ENCODE measurements at regions not wholly inside any gene's neighbourhood (a gene's known extent, or its start where the extent isn't known, plus 50 kb on each side); places are given as distances from the start of the nearest gene placed in this dataset.

GRCh38 chr11:122486793-122487495 is 168.6 kb upstream of the UBASH3B start:
- Histone ChIP-seq H3K9ac (no peak overlapping the region), H3K4me1 (peaks cover 0 to 10% (median 9%) of the 10 kb centered on the region in 10 experiments; a peak in 16 of 20 replicates), H3K9me3 (replicated peaks in 1 of 11) (peaks cover 12 to 29% (median 20%) of the 10 kb centered on the region in 11 experiments; a peak in 21 of 22 replicates), H3K27ac (no peak overlapping the region), H3K27me3 (no peaks in the 10 kb centered on the region), H4K20me1 (no peaks in the 10 kb centered on the region), H3K4me3 (no peak overlapping the region), H3K4me2 (no peak overlapping the region), H3K36me3 (no peaks in the 10 kb centered on the region)
- no peak for TF ChIP-seq Cebpa-rat (IDR thresholded peaks at IDR 0.05)

- no peaks in the 10 kb centered on the region for H3K27me3 ChIP-seq
- H3K27ac ChIP-seq = no peak overlapping the region
- no peak overlapping the region for H3K4me3 ChIP-seq
- H3K9me3 ChIP-seq (replicated peaks in 1 of 11) = peaks cover 15 to 32% (median 21%) of the 10 kb centered on the region in 11 experiments
- TF ChIP-seq Cebpa-rat (IDR thresholded peaks at IDR 0.05) = no peak
- H3K4me2 ChIP-seq = no peak overlapping the region
- H3K9ac ChIP-seq = no peak overlapping the region
- no peaks in the 10 kb centered on the region for H3K4me1 ChIP-seq
- no peaks in the 10 kb centered on the region for H3K36me3 ChIP-seq
- H4K20me1 ChIP-seq = no peaks in the 10 kb centered on the region
Measured at GRCh38 chr11:122478986-122479385, 176.5 kb upstream of the UBASH3B start.

- H4K20me1 ChIP-seq = no peaks in the 10 kb centered on the region
- H3K9ac ChIP-seq = no peak overlapping the region
Measured at GRCh38 chr11:122468965-122469364, 186.6 kb upstream of the UBASH3B start.

GRCh38 chr11:122463530-122463929 is 192.0 kb upstream of the UBASH3B start:
- H3K4me2 ChIP-seq = no peak overlapping the region
- no peak overlapping the region for H3K4me3 ChIP-seq
- TF ChIP-seq Cebpa-rat (IDR thresholded peaks at IDR 0.05) = no peak
- no peaks in the 10 kb centered on the region for H3K27me3 ChIP-seq
- no peaks in the 10 kb centered on the region for H3K4me1 ChIP-seq
- H3K9me3 ChIP-seq (replicated peaks in 1 of 11) = peaks cover 17 to 34% (median 23%) of the 10 kb centered on the region in 11 experiments
- H3K27ac ChIP-seq = no peak overlapping the region
- no peaks in the 10 kb centered on the region for H4K20me1 ChIP-seq
- H3K9ac ChIP-seq = no peak overlapping the region
- H3K36me3 ChIP-seq = no peaks in the 10 kb centered on the region

More at GRCh38 chr11:122468965-122469364, 186.6 kb upstream of the UBASH3B start:
- Histone ChIP-seq H3K36me3 (no peaks in the 10 kb centered on the region), H3K4me2 (no peak overlapping the region), H3K4me1 (no peaks in the 10 kb centered on the region), H3K4me3 (no peak overlapping the region), H3K9me3 (replicated peaks in 1 of 11) (peaks cover 0 to 3% (median 0%) of the 10 kb centered on the region in 11 experiments; a peak in 3 of 22 replicates), H3K27ac (no peak overlapping the region), H3K27me3 (no peaks in the 10 kb centered on the region)
- no peak for TF ChIP-seq Cebpa-rat (IDR thresholded peaks at IDR 0.05)

- Histone ChIP-seq H3K27me3 (no peaks in the 10 kb centered on the region), H3K36me3 (no peaks in the 10 kb centered on the region), H3K4me2 (no peak overlapping the region), H3K9me3 (replicated peaks in 1 of 11) (peaks cover 27 to 43% (median 35%) of the 10 kb centered on the region in 11 experiments), H3K27ac (no peak overlapping the region), H3K4me1 (peaks cover 0 to 4% (median 3%) of the 10 kb centered on the region in 10 experiments; a peak in 17 of 20 replicates), H3K4me3 (no peak overlapping the region), H4K20me1 (no peaks in the 10 kb centered on the region), H3K9ac (no peak overlapping the region)
- TF ChIP-seq Cebpa-rat (IDR thresholded peaks at IDR 0.05) = peak in 1 of 11 experiments; percentile 29; a peak in 1 of 22 replicates
Measured at GRCh38 chr11:122459064-122459463, 196.5 kb upstream of the UBASH3B start.

GRCh38 chr11:122453586-122453985 is 201.9 kb upstream of the UBASH3B start:
- peaks cover 0 to 14% (median 11%) of the 10 kb centered on the region in 10 experiments; a peak in 17 of 20 replicates for H3K4me1 ChIP-seq
- peak overlapping the region in 10 of 11 experiments; percentile 10 to 62 (median 50); a peak in 16 of 22 replicates for H3K4me2 ChIP-seq
- H3K9ac ChIP-seq = no peak overlapping the region
- H3K27me3 ChIP-seq = no peaks in the 10 kb centered on the region
- TF ChIP-seq Cebpa-rat (IDR thresholded peaks at IDR 0.05) = no peak
- no peaks in the 10 kb centered on the region for H4K20me1 ChIP-seq
- no peak overlapping the region for H3K27ac ChIP-seq
- H3K36me3 ChIP-seq = no peaks in the 10 kb centered on the region
- peaks cover 10 to 20% (median 12%) of the 10 kb centered on the region in 11 experiments for H3K9me3 ChIP-seq (replicated peaks in 1 of 11)
- no peak overlapping the region for H3K4me3 ChIP-seq

- no peak for TF ChIP-seq Cebpa-rat (IDR thresholded peaks at IDR 0.05)
- H3K36me3 ChIP-seq = no peaks in the 10 kb centered on the region
- no peaks in the 10 kb centered on the region for H3K27me3 ChIP-seq
- H3K27ac ChIP-seq = no peak overlapping the region
- H4K20me1 ChIP-seq = no peaks in the 10 kb centered on the region
- H3K4me1 ChIP-seq = peaks cover 0 to 14% (median 11%) of the 10 kb centered on the region in 10 experiments; a peak in 17 of 20 replicates
- H3K9me3 ChIP-seq (replicated peaks in 1 of 11) = peaks cover 0 to 7% (median 0%) of the 10 kb centered on the region in 11 experiments; a peak in 6 of 22 replicates
- no peak overlapping the region for H3K4me2 ChIP-seq
- H3K9ac ChIP-seq = no peak overlapping the region
- no peak overlapping the region for H3K4me3 ChIP-seq
Measured at GRCh38 chr11:122451911-122452310, 203.6 kb upstream of the UBASH3B start.

GRCh38 chr11:122441666-122442035 is 213.9 kb upstream of the UBASH3B start:
- H3K4me3 ChIP-seq = no peak overlapping the region
- H3K36me3 ChIP-seq = no peaks in the 10 kb centered on the region
- H3K4me1 ChIP-seq = no peaks in the 10 kb centered on the region
- H3K9ac ChIP-seq = no peak overlapping the region
- H3K27me3 ChIP-seq = no peaks in the 10 kb centered on the region
- H3K27ac ChIP-seq = no peak overlapping the region
- H3K4me2 ChIP-seq = no peak overlapping the region
- H4K20me1 ChIP-seq = no peaks in the 10 kb centered on the region
- no peaks in the 10 kb centered on the region for H3K9me3 ChIP-seq (replicated peaks in 1 of 11)
- no peak for TF ChIP-seq Cebpa-rat (IDR thresholded peaks at IDR 0.05)

- no peak overlapping the region for H3K9ac ChIP-seq
- no peak overlapping the region for H3K4me2 ChIP-seq
- H3K27ac ChIP-seq = no peak overlapping the region
- H3K27me3 ChIP-seq = no peaks in the 10 kb centered on the region
- TF ChIP-seq Cebpa-rat (IDR thresholded peaks at IDR 0.05) = no peak
- H3K36me3 ChIP-seq = no peaks in the 10 kb centered on the region
- no peaks in the 10 kb centered on the region for H4K20me1 ChIP-seq
- H3K9me3 ChIP-seq (replicated peaks in 1 of 11) = no peaks in the 10 kb centered on the region
- H3K4me1 ChIP-seq = no peaks in the 10 kb centered on the region
- H3K4me3 ChIP-seq = no peak overlapping the region
Measured at GRCh38 chr11:122440811-122441665, 214.5 kb upstream of the UBASH3B start.
